ENCODE measurements at regions not wholly inside any gene's neighbourhood (a gene's known extent, or its start where the extent isn't known, plus 50 kb on each side); places are given as distances from the start of the nearest gene placed in this dataset.

GRCh38 chr10:14454629-14455028 is 123.9 kb upstream of the FRMD4A start:
- TF ChIP-seq POLR2A (IDR thresholded peaks at IDR 0.05; ENCODE audit: control extremely low read depth in 1 of 2, low read depth in 2 of 2, low read length in 2 of 2), result no peak
- TF ChIP-seq CEBPB (IDR thresholded peaks at IDR 0.05; ENCODE audit: low read depth, low read length), result no peak
- no peak for TF ChIP-seq SP1 (IDR thresholded peaks at IDR 0.05; ENCODE audit: low read depth, low read length)
- no peak for TF ChIP-seq CTCF (IDR thresholded peaks at IDR 0.05; ENCODE audit: control extremely low read depth in 1 of 3, insufficient read depth in 1 of 3, low read depth in 1 of 3, low read length in 3 of 3)
- no peak for TF ChIP-seq KDM1A (IDR thresholded peaks at IDR 0.05; ENCODE audit: borderline replicate concordance, low read length)
- TF ChIP-seq RNF2 (IDR thresholded peaks at IDR 0.05; ENCODE audit: borderline replicate concordance, low read depth, low read length, missing control alignments, poor library complexity, severe bottlenecking), result no peak
- no peak for TF ChIP-seq PHF8 (conservative IDR thresholded peaks at IDR 0.05; ENCODE audit: low read depth, low read length)
- no peak for TF ChIP-seq ATF3 (IDR thresholded peaks at IDR 0.05; ENCODE audit: insufficient read depth, low read depth, low read length)
- TF ChIP-seq SRF (IDR thresholded peaks at IDR 0.05; ENCODE audit: low read depth, low read length), result no peak
- no peak for TF ChIP-seq FOSL1 (IDR thresholded peaks at IDR 0.05; ENCODE audit: insufficient read depth, low read depth, low read length)
- TF ChIP-seq EZH2 (IDR thresholded peaks at IDR 0.05; ENCODE audit: low read depth, low read length, severe bottlenecking), result no peak

Measured in H1 (cell line).